ENCODE measurements at regions not wholly inside any gene's neighbourhood (a gene's known extent, or its start where the extent isn't known, plus 50 kb on each side); places are given as distances from the start of the nearest gene placed in this dataset.

- no peak for DNase-seq (ENCODE audit: low spot score)
Observed at GRCh38 chr13:85091631-85092234, 707.5 kb downstream of the SLITRK6 start.

GRCh38 chr13:85089186-85089585, 710.0 kb downstream of the SLITRK6 start:
- DNase-seq (ENCODE audit: low spot score): no peak

GRCh38 chr13:85080691-85081090, 718.5 kb downstream of the SLITRK6 start:
- DNase-seq (ENCODE audit: low spot score): no peak

DNA sequence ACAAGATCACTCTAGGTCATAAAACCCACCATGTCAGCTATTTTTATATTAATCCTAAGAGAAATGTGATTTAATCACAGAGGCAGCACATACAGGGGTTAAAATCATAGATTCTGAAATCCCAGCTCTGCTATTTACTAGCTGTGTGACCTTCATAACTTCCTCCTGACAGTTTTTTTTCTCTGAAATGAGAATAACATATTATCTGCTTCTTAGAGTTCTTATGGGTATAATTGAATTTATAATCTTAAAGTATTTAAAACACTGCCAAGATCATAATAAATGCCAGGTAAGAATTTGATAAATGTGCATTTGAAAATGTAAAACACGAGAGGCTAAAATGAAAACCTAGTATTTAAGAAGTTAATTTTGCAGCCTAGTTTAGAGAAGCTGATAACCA, 722.9 kb downstream of the SLITRK6 start:
- DNase-seq (ENCODE audit: low spot score): no peak

- DNase-seq (ENCODE audit: low spot score): no peak
Observed at GRCh38 chr13:85074543-85075313, 724.5 kb downstream of the SLITRK6 start.

DNA sequence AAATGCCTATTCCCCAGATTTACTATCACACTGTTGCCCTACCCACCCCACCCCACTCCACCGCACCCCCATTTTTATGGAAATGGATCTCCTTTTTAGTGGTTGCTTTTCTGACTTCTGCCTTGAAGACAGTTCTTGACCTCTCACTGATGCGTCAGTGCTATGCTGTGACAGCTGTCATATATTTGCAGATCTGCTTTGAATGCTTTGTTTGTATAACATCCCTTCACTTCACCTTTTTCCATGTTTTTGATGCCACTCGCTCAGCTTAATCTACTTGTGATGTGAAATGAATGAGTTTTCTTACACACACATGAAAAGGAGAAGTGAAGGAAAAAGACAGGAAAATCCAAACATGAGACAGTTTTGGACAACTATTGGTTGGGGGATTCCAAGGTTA, 731.0 kb downstream of the SLITRK6 start:
- no peak for DNase-seq (ENCODE audit: low spot score)

- DNase-seq (ENCODE audit: low spot score): no peak
Observed at GRCh38 chr13:85040215-85040614, 759.0 kb downstream of the SLITRK6 start.

- peak; percentile 2 for DNase-seq (ENCODE audit: low spot score)
Observed at GRCh38 chr13:85031771-85032170, 767.4 kb downstream of the SLITRK6 start.

DNA sequence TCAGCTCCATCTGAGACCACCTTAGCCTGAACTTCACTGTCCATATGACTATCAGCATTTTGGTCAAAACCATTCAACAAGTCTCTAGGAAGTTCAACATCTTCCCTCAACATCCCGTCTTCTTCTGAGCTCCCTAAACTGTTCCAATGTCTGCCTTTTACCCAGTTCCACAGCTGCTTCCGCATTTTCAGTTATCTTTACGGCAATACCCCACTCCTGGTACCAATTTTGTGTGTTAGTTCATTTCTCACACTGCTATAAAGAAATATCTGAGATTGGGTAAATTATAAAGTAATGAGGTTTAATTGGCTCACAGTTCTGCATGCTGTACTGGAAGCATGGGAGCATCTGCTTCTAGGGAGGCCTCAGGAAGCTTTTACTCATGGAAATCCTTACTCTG, 771.2 kb downstream of the SLITRK6 start:
- DNase-seq (ENCODE audit: low spot score): no peak

GRCh38 chr13:85019121-85019520, 780.1 kb downstream of the SLITRK6 start:
- no peak for DNase-seq (ENCODE audit: low spot score)

DNA sequence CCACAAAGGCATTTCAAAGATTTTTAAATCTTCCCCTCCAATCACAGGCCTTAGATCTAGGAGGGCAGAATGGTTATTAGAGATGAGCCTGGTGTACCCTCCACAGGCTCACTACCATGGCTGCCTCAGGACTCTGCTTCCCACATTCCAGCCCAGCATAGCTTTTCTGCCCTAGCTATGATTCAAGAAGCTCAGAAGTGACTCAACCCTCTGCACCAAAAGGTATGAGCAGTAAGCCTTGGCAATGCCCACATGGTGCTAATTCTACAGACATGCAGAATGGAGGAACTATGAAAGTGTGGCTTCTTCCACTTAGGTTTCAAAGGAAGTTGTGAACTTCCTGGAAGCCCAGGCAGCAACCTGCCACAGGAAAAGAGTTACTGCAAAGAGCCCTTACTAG, 786.2 kb downstream of the SLITRK6 start:
- DNase-seq (ENCODE audit: low spot score): no peak

GRCh38 chr13:85009447-85009846, 789.8 kb downstream of the SLITRK6 start:
- DNase-seq (ENCODE audit: low spot score): no peak

GRCh38 chr13:84999252-84999651, 800.0 kb downstream of the SLITRK6 start:
- no peak for DNase-seq (ENCODE audit: low spot score)

DNA sequence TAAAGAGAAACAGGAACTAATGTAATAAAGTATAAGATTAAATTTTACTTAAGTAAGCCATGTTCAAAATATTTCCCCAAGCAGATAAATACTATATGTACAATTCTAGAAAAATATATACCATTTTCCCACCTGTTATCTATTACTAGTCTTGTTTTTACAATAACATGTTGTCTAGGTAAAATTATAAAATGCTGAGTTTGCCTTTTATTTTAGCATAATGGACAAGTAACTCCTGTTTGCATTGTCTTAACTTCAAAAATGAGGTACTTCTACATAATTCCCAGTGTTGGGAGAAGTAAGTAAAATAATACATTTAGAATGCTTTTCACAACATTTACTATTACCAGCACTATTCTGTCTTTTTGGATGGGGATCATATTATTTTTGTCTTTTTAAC, 800.5 kb downstream of the SLITRK6 start:
- no peak for DNase-seq (ENCODE audit: low spot score)

DNA sequence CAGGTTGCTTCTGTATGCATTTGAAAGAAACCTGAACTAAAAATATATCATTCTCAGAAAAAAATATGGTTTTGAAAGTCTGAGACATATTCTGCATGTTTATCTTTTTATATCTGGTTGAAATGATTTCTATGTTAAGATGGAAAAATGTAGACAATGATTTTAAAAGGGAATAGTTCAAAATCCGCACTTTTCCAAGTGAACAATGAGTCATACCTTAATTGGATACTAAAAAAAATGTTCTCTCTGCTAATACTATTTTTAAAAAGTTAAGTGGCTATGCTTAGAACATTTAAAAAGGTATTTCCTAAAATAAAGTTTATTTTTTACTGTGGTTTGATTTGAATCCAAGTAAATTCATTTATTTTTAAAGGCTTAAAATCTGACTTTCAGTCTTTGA, 801.4 kb downstream of the SLITRK6 start:
- no peak for DNase-seq (ENCODE audit: low spot score)

GRCh38 chr13:84994582-84994981, 804.6 kb downstream of the SLITRK6 start:
- no peak for DNase-seq (ENCODE audit: low spot score)

GRCh38 chr13:84985860-84986259, 813.4 kb downstream of the SLITRK6 start:
- no peak for DNase-seq (ENCODE audit: low spot score)

DNA sequence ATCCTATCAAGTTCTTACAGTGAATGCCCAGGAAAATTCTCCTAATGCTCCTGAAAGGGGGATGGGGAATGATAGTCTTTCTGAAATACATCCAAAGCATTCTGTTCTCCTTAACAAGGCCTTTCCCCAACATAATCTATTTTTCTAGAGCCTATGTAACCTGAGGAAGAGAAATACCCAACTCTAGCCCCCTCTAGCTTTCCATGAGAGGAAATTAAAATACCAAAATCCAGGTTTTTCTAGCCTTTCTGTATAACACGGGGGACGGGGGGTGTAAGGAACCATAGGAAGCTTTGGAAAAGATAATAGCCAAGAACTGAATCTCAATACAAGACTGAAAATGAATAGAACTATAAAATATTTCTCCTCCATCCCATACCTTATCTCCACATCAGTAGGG, 815.9 kb downstream of the SLITRK6 start:
- no peak for DNase-seq (ENCODE audit: low spot score)

- DNase-seq (ENCODE audit: low spot score): no peak
Observed at GRCh38 chr13:84980571-84980970, 818.6 kb downstream of the SLITRK6 start.

DNA sequence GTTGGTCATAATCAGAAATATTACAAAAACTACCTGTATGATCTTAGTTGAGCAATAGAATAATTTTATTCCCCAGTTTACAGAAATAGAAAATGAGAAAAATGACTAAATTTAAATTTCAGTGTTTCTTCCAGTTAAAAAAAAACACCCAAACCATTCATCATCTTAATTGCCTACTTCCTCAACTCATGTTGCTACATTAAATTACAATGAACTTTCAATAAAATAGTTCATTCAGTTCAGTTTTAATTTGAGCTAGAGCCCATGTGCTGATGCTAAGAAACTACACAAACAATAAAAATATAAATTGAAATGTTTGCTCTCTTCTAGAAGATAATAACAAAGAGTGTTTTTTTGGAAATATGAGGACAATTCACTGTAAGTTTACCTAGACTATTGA, 820.4 kb downstream of the SLITRK6 start:
- no peak for DNase-seq (ENCODE audit: low spot score)

DNA sequence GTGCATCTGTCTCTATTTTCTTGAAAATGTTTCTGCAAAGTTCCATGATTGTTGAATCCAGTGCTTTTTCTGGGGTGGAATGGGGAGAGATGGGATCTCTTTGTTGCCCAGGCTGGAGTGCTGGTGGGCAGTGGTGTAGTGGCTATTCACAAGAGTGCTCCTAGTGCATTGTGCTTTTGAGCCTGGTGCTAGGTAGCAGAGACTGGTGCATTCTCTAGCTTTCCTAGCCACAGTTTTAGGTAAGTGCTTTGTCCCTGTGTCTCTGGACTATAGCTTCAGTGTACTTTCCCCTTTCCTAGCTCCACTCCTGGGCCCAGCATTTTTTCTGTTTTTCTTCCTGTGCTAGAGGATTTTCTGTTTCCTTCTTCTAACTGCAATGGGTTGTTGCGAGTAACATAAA, 825.6 kb downstream of the SLITRK6 start:
- no peak for DNase-seq (ENCODE audit: low spot score)

GRCh38 chr13:84972907-84973306, 826.3 kb downstream of the SLITRK6 start:
- no peak for DNase-seq (ENCODE audit: low spot score)

DNA sequence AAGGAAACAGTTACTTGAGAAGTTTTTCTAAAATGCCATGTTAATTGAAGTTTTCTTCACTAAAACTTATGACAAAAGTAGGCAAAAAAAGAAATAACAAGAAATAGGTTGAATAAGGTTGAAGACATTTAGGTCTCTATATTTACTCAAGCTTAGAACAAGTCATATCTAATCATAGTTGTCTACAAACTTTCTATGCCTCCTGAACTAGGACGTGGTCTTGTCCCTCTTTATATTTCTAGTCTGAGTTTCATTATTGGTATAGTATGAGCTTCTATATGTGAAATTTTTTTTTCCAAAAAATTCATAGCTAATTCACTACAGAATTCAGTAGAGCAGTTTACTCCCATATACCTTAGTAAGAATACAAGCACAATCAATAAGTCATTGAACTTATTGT, 836.4 kb downstream of the SLITRK6 start:
- no peak for DNase-seq (ENCODE audit: low spot score)

Data from A172 (cell line).